ENCODE measurements at regions not wholly inside any gene's neighbourhood (a gene's known extent, or its start where the extent isn't known, plus 50 kb on each side); places are given as distances from the start of the nearest gene placed in this dataset.

GRCh38 chr2:149892563-149892962 is 305.0 kb upstream of the MMADHC start:
- DNase-seq = no peak
- TF ChIP-seq POLR2A (IDR thresholded peaks at IDR 0.05) (no peak), CTCF (IDR thresholded peaks at IDR 0.05) (no peak)
- Histone ChIP-seq H3K27ac (no peak overlapping the region), H3K27me3 (no peaks in the 10 kb centered on the region), H3K4me1 (no peaks in the 10 kb centered on the region), H3K9me3 (no peaks in the 10 kb centered on the region), H3K36me3 (no peaks in the 10 kb centered on the region), H3K4me3 (no peak overlapping the region)
- intact Hi-C loops (cut with DNase I; ENCODE audit: low total_unique reads) = no loop called here

- H3K27ac ChIP-seq = no peak overlapping the region
- no peaks in the 10 kb centered on the region for H3K9me3 ChIP-seq
Observed at GRCh38 chr2:149885946-149886345, 298.4 kb upstream of the MMADHC start.

GRCh38 chr2:149885468-149885867 is 297.9 kb upstream of the MMADHC start:
- intact Hi-C loops (cut with DNase I; ENCODE audit: low total_unique reads) = no loop called here
- Histone ChIP-seq H3K27me3 (no peaks in the 10 kb centered on the region), H3K27ac (no peak overlapping the region), H3K4me1 (no peaks in the 10 kb centered on the region), H3K9me3 (no peaks in the 10 kb centered on the region), H3K4me3 (no peak overlapping the region), H3K36me3 (no peaks in the 10 kb centered on the region)
- DNase-seq = no peak
- TF ChIP-seq CTCF (IDR thresholded peaks at IDR 0.05) (no peak), POLR2A (IDR thresholded peaks at IDR 0.05) (no peak)

More at GRCh38 chr2:149885946-149886345, 298.4 kb upstream of the MMADHC start:
- intact Hi-C loops (cut with DNase I; ENCODE audit: low total_unique reads) = no loop called here
- Histone ChIP-seq H3K36me3 (no peaks in the 10 kb centered on the region), H3K4me1 (no peaks in the 10 kb centered on the region), H3K27me3 (no peaks in the 10 kb centered on the region), H3K4me3 (no peak overlapping the region)
- no peak for DNase-seq
- no peak for TF ChIP-seq CTCF (IDR thresholded peaks at IDR 0.05)
- TF ChIP-seq POLR2A (IDR thresholded peaks at IDR 0.05) = no peak

DNA sequence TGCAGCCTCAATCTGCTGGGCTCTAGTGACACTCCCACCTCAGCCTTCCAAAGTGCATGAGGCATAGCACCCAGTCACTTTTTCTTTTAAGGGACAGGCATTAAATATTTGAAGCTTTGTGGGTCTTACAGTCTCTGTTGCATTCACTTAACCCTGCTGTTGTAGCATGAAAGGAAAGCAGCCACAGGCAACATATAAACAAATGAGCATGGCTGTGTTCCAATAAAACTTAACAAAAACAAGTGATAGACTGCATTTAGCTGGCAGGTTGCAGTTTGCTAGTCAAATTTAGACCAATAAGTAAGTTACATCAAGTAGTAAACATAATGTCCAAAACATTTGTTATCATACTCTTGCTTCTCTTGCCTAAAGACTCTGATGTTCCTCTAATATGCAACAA is 297.3 kb upstream of the MMADHC start:
- Histone ChIP-seq H3K4me3 (no peak overlapping the region), H3K9me3 (no peaks in the 10 kb centered on the region), H3K36me3 (no peaks in the 10 kb centered on the region), H3K27me3 (no peaks in the 10 kb centered on the region), H3K27ac (no peak overlapping the region), H3K4me1 (no peaks in the 10 kb centered on the region)
- intact Hi-C loops (cut with DNase I; ENCODE audit: low total_unique reads) = no loop called here
- TF ChIP-seq POLR2A (IDR thresholded peaks at IDR 0.05) (no peak), CTCF (IDR thresholded peaks at IDR 0.05) (no peak)
- DNase-seq = no peak

DNA sequence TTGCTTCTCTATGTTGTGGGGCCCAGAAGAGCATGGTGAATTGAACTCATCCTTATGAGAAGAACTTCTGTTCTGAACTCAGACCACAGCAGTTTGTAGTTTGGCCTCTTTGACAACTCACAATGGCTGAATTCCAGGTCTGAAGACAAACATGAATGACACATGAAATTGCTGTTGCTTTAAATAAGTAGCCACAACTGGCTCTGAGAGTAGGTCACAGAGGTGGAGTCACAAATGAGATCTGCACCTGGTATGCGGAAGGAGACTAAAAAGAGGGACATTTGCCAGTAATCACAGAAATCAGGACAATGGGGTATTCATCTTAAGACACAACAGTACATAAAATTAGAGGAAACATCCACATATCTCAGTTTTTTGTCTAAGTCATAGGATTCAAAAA is 290.3 kb upstream of the MMADHC start:
- intact Hi-C loops (cut with DNase I; ENCODE audit: low total_unique reads) = no loop called here
- no peaks in the 10 kb centered on the region for H3K9me3 ChIP-seq
- H3K4me1 ChIP-seq = no peaks in the 10 kb centered on the region
- no peak overlapping the region for H3K4me3 ChIP-seq
- no peak overlapping the region for H3K27ac ChIP-seq
- no peak for DNase-seq
- no peaks in the 10 kb centered on the region for H3K36me3 ChIP-seq
- H3K27me3 ChIP-seq = no peaks in the 10 kb centered on the region
- TF ChIP-seq CTCF (IDR thresholded peaks at IDR 0.05) (no peak), POLR2A (IDR thresholded peaks at IDR 0.05) (no peak)
